ENCODE measurements at regions not wholly inside any gene's neighbourhood (a gene's known extent, or its start where the extent isn't known, plus 50 kb on each side); places are given as distances from the start of the nearest gene placed in this dataset.
A peak's percentile ranks its signal among the peaks of the same experiment; 100 is the strongest.
"Not testable (repeated sequence)": the region's sequence is repeated elsewhere in the genome, so short reads cannot be mapped to it uniquely, and the experiment has no call there.

DNA sequence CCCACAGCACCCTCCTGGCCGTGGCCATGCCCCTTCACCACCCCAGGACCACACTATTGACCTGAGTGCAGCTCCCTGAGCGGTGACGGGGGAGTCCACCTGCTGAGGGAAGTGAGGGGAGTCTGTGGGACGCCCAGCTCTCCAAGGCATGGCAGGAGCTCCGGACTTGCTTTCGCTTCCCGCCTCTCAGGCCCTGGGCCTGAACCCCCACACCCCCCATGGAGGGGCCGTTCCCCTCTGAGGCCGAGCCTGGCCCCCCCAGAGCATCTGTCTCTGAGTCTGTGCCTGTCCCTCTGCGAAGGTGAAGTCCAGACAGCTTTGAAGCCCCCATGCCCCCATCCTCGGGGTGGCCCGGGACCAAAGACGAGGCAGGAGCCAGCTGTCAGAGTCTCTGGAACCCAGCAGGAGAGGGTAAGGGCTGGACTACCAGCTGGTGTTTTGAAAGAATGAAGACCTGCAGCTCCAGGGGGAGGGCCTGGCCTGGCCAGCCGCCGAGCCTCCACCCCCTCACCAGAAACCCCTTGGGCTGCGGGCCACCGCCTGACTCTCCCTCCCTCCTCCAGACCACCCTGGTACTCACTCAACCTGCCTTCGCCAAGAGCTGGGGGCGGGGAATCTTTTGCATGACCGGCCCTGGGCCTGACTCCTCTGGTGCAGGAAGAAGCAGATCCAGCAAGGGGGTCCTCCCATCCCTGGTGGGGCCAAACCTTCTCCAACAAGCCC lies 114.0 kb downstream of the PDGFA start:
- Mint-ChIP-seq H3K27me3 (no peaks in the 10 kb centered on the region), H3K9me3 (peaks cover 0 to 3% (median 0%) of the 10 kb centered on the region in 7 donors), H3K4me1 (no peaks in the 10 kb centered on the region), H3K36me3 (no peaks in the 10 kb centered on the region), H3K27ac (no peak overlapping the region), H3K4me3 (no peak overlapping the region)
- DNase-seq = no peak
- Histone ChIP-seq H3K27ac (ENCODE audit: insufficient read depth, low read length, poor library complexity, severe bottlenecking) (no peak overlapping the region), H3K27me3 (ENCODE audit: control insufficient read depth, insufficient read depth, low read length) (no peaks in the 10 kb centered on the region), H3K4me3 (ENCODE audit: low read depth, low read length) (no peak overlapping the region), H3K9me3 (ENCODE audit: control insufficient read depth in 2 of 2, low read length in 2 of 2) (no peaks in the 10 kb centered on the region), H3K36me3 (ENCODE audit: control insufficient read depth, insufficient read depth, low read length) (no peaks in the 10 kb centered on the region), H3K4me1 (ENCODE audit: control insufficient read depth, insufficient read depth, low read length, poor library complexity, severe bottlenecking) (no peaks in the 10 kb centered on the region)
- no peak for ATAC-seq (ENCODE audit: low read depth in 2 of 2)

GRCh38 chr7:407721-408539 lies 111.7 kb downstream of the PDGFA start:
- Histone ChIP-seq H3K9me3 (ENCODE audit: control insufficient read depth in 2 of 2, low read length in 2 of 2) (no peaks in the 10 kb centered on the region), H3K36me3 (ENCODE audit: control insufficient read depth, insufficient read depth, low read length) (no peaks in the 10 kb centered on the region), H3K27me3 (ENCODE audit: control insufficient read depth, insufficient read depth, low read length) (no peaks in the 10 kb centered on the region), H3K4me1 (ENCODE audit: control insufficient read depth, insufficient read depth, low read length, poor library complexity, severe bottlenecking) (no peaks in the 10 kb centered on the region), H3K4me3 (ENCODE audit: low read depth, low read length) (no peak overlapping the region), H3K27ac (ENCODE audit: insufficient read depth, low read length, poor library complexity, severe bottlenecking) (no peak overlapping the region)
- ATAC-seq (ENCODE audit: low read depth in 2 of 2) = no peak
- no peaks in the 10 kb centered on the region for H3K27me3 Mint-ChIP-seq
- peaks cover 0 to 3% (median 0%) of the 10 kb centered on the region in 7 donors for H3K9me3 Mint-ChIP-seq
- no peaks in the 10 kb centered on the region for H3K36me3 Mint-ChIP-seq
- no peak for DNase-seq
- no peak overlapping the region for H3K4me3 Mint-ChIP-seq
- H3K27ac Mint-ChIP-seq = no peak overlapping the region
- no peaks in the 10 kb centered on the region for H3K4me1 Mint-ChIP-seq

GRCh38 chr7:408751-409311 lies 110.8 kb downstream of the PDGFA start:
- Histone ChIP-seq H3K27ac (ENCODE audit: insufficient read depth, low read length, poor library complexity, severe bottlenecking) (no peak overlapping the region), H3K4me3 (ENCODE audit: low read depth, low read length) (no peak overlapping the region), H3K9me3 (ENCODE audit: control insufficient read depth in 2 of 2, low read length in 2 of 2) (no peaks in the 10 kb centered on the region), H3K4me1 (ENCODE audit: control insufficient read depth, insufficient read depth, low read length, poor library complexity, severe bottlenecking) (no peaks in the 10 kb centered on the region), H3K36me3 (ENCODE audit: control insufficient read depth, insufficient read depth, low read length) (no peaks in the 10 kb centered on the region), H3K27me3 (ENCODE audit: control insufficient read depth, insufficient read depth, low read length) (no peaks in the 10 kb centered on the region)
- no peak overlapping the region for H3K27ac Mint-ChIP-seq
- H3K4me1 Mint-ChIP-seq = no peaks in the 10 kb centered on the region
- ATAC-seq (ENCODE audit: low read depth in 2 of 2) (no peak), DNase-seq (no peak)
- H3K36me3 Mint-ChIP-seq = no peaks in the 10 kb centered on the region
- no peak overlapping the region for H3K4me3 Mint-ChIP-seq
- H3K9me3 Mint-ChIP-seq = peaks cover 0 to 3% (median 0%) of the 10 kb centered on the region in 7 donors
- H3K27me3 Mint-ChIP-seq = no peaks in the 10 kb centered on the region

GRCh38 chr7:409339-410281 lies 110.0 kb downstream of the PDGFA start:
- H3K36me3 Mint-ChIP-seq = no peaks in the 10 kb centered on the region
- Histone ChIP-seq H3K9me3 (ENCODE audit: control insufficient read depth in 2 of 2, low read length in 2 of 2) (no peaks in the 10 kb centered on the region), H3K4me3 (ENCODE audit: low read depth, low read length) (no peak overlapping the region), H3K4me1 (ENCODE audit: control insufficient read depth, insufficient read depth, low read length, poor library complexity, severe bottlenecking) (no peaks in the 10 kb centered on the region), H3K27me3 (ENCODE audit: control insufficient read depth, insufficient read depth, low read length) (no peaks in the 10 kb centered on the region), H3K36me3 (ENCODE audit: control insufficient read depth, insufficient read depth, low read length) (no peaks in the 10 kb centered on the region), H3K27ac (ENCODE audit: insufficient read depth, low read length, poor library complexity, severe bottlenecking) (no peak overlapping the region)
- no peak overlapping the region for H3K27ac Mint-ChIP-seq
- H3K9me3 Mint-ChIP-seq = peaks cover 0 to 2% (median 0%) of the 10 kb centered on the region in 7 donors
- DNase-seq (no peak), ATAC-seq (ENCODE audit: low read depth in 2 of 2) (no peak)
- H3K4me1 Mint-ChIP-seq = no peaks in the 10 kb centered on the region
- H3K27me3 Mint-ChIP-seq = no peaks in the 10 kb centered on the region
- no peak overlapping the region for H3K4me3 Mint-ChIP-seq

DNA sequence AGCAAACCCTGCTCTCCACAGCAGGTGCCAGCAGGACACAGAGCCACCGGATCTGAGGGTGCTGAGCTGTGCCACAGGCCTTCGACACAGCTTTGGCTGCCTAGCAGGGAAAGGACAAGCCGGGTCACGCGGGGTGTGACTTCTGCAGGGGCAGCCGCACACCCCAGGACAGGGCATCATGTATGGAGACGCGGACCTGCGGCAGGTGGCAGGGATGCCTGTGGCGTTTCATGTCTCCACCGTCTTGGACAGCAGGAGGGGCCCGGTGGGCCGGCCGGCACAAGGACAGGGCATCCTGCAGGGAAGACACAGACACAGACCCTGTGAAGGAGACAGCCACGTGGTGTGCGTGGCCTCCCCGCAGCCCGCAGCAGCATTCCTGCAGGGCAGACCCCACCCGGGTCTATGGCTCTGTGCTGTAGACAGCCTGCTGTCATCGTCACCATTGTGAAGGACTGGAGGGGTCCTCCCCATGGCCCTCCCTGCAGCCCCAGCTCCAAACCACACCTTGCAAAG lies 109.2 kb downstream of the PDGFA start:
- no peak for ATAC-seq (ENCODE audit: low read depth in 2 of 2)
- no peaks in the 10 kb centered on the region for H3K9me3 ChIP-seq (ENCODE audit: control insufficient read depth in 2 of 2, low read length in 2 of 2)
- H3K4me3 Mint-ChIP-seq = no peak overlapping the region
- H3K27me3 Mint-ChIP-seq = no peaks in the 10 kb centered on the region
- no peak overlapping the region for H3K4me3 ChIP-seq (ENCODE audit: low read depth, low read length)
- H3K27ac Mint-ChIP-seq = peak overlapping the region in 1 of 3 donors; percentile 48
- H3K36me3 Mint-ChIP-seq = no peaks in the 10 kb centered on the region
- H3K27ac ChIP-seq (ENCODE audit: insufficient read depth, low read length, poor library complexity, severe bottlenecking) = no peak overlapping the region
- no peaks in the 10 kb centered on the region for H3K36me3 ChIP-seq (ENCODE audit: control insufficient read depth, insufficient read depth, low read length)
- no peaks in the 10 kb centered on the region for H3K27me3 ChIP-seq (ENCODE audit: control insufficient read depth, insufficient read depth, low read length)
- peaks cover 0 to 2% (median 0%) of the 10 kb centered on the region in 7 donors for H3K9me3 Mint-ChIP-seq
- H3K4me1 ChIP-seq (ENCODE audit: control insufficient read depth, insufficient read depth, low read length, poor library complexity, severe bottlenecking) = no peaks in the 10 kb centered on the region
- no peaks in the 10 kb centered on the region for H3K4me1 Mint-ChIP-seq
- no peak for DNase-seq

DNA sequence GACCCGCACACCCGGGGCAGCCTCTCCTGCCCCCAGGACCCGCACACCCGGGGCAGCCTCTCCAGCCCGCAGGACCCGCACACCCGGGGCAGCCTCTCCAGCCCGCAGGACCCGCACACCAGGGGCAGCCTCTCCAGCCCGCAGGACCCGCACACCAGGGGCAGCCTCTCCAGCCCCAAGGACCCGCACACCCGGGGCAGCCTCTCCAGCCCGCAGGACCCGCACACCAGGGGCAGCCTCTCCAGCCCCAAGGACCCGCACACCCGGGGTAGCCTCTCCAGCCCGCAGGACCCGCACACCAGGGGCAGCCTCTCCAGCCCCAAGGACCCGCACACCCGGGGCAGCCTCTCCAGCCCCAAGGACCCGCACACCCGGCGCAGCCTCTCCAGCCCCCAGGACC lies 108.5 kb downstream of the PDGFA start:
- not testable (repeated sequence) for H3K27ac Mint-ChIP-seq; H3K4me3 ChIP-seq (ENCODE audit: low read depth, low read length); H3K36me3 ChIP-seq (ENCODE audit: control insufficient read depth, insufficient read depth, low read length); DNase-seq; H3K9me3 ChIP-seq (ENCODE audit: control insufficient read depth in 2 of 2, low read length in 2 of 2); H3K27me3 Mint-ChIP-seq; H3K27ac ChIP-seq (ENCODE audit: insufficient read depth, low read length, poor library complexity, severe bottlenecking); H3K27me3 ChIP-seq (ENCODE audit: control insufficient read depth, insufficient read depth, low read length); H3K36me3 Mint-ChIP-seq; H3K4me3 Mint-ChIP-seq; H3K4me1 Mint-ChIP-seq; H3K4me1 ChIP-seq (ENCODE audit: control insufficient read depth, insufficient read depth, low read length, poor library complexity, severe bottlenecking); H3K9me3 Mint-ChIP-seq; ATAC-seq (ENCODE audit: low read depth in 2 of 2)

DNA sequence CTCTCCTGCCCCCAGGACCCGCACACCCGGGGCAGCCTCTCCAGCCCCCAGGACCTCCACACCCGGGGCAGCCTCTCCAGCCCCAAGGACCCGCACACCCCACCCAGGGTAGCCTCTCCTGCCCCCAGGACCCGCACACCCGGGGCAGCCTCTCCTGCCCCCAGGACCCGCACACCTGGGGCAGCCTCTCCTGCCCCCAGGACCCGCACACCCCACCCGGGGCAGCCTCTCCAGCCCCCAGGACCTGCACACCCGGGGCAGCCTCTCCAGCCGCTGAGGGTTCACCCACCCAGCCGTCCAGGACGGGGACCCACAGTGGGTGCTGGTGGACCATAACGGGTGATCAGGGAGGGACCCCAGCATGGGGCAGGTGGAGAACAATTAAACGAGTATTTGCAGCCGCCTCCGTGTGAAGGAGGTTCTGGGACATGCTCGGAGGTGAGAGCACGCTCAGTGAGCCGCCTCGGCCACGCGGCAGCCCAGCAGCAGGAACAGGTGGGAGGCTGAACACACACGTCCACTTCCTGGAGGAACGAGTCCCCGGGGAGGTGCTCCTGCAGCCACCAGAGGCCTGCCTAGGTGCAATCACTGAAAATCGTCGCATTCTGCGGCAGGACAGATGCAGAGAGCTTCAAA lies 107.9 kb downstream of the PDGFA start:
- ATAC-seq (ENCODE audit: low read depth in 2 of 2) (no peak), DNase-seq (no peak)
- Histone ChIP-seq H3K4me1 (ENCODE audit: control insufficient read depth, insufficient read depth, low read length, poor library complexity, severe bottlenecking) (no peaks in the 10 kb centered on the region), H3K9me3 (ENCODE audit: control insufficient read depth in 2 of 2, low read length in 2 of 2) (no peaks in the 10 kb centered on the region), H3K36me3 (ENCODE audit: control insufficient read depth, insufficient read depth, low read length) (no peaks in the 10 kb centered on the region), H3K27me3 (ENCODE audit: control insufficient read depth, insufficient read depth, low read length) (no peaks in the 10 kb centered on the region), H3K27ac (ENCODE audit: insufficient read depth, low read length, poor library complexity, severe bottlenecking) (no peak overlapping the region), H3K4me3 (ENCODE audit: low read depth, low read length) (no peak overlapping the region)
- Mint-ChIP-seq H3K27ac (no peak overlapping the region), H3K9me3 (peaks cover 0 to 3% (median 0%) of the 10 kb centered on the region in 7 donors), H3K36me3 (no peaks in the 10 kb centered on the region), H3K27me3 (no peaks in the 10 kb centered on the region), H3K4me3 (no peak overlapping the region), H3K4me1 (no peaks in the 10 kb centered on the region)
